GM23338 (cell line): ENCODE measurements at regions not wholly inside any gene's neighbourhood (a gene's known extent, or its start where the extent isn't known, plus 50 kb on each side); places are given as distances from the start of the nearest gene placed in this dataset.
A peak's percentile ranks its signal among the peaks of the same experiment; 100 is the strongest.

Experiments used
- ATAC-seq: fragments of 200-7000 bp; cut with Tn5 transposase; 3 replicates; pipeline ENCODE4 v1.9.1; 2020
- DNase-seq: peaks from one replicate; pipeline ENCODE4 v3.0.0-alpha.2; 2015; ENCODE audit warnings: low spot score
- H2AFZ ChIP-seq: fragments of 200-600 bp; sonication (generic); 2 replicates; pipeline ENCODE4 v1.8.0; 2016; ENCODE audit warnings: antibody characterized with exemption, mild to moderate bottlenecking, moderate library complexity
- H3F3A ChIP-seq: fragments of 200-600 bp; sonication (generic); replicated peaks from 2 replicates; pipeline ENCODE4 v1.8.0; 2017; ENCODE audit warnings: antibody characterized with exemption, mixed run types, low read depth
- H3K27ac ChIP-seq: fragments of 200-600 bp; sonication (generic); 2 replicates; pipeline ENCODE4 v1.6.1; 2016; ENCODE audit warnings: low read depth
- H3K27me3 ChIP-seq: fragments of 200-600 bp; sonication (generic); 2 replicates; pipeline ENCODE4 v1.8.0; 2016; ENCODE audit warnings: mild to moderate bottlenecking, mixed run types, moderate library complexity; ENCODE audit not compliant: insufficient read depth
- H3K36me3 ChIP-seq: fragments of 200-600 bp; sonication (generic); 2 replicates; pipeline ENCODE4 v1.8.0; 2016; ENCODE audit warnings: mild to moderate bottlenecking; ENCODE audit not compliant: insufficient read depth
- H3K4me1 ChIP-seq: fragments of 200-600 bp; sonication (generic); 2 replicates; pipeline ENCODE4 v1.8.0; 2016; ENCODE audit warnings: mild to moderate bottlenecking, moderate library complexity; ENCODE audit not compliant: insufficient read depth
- H3K4me2 ChIP-seq: fragments of 200-600 bp; sonication (generic); 2 replicates; pipeline ENCODE4 v1.7.1; 2017; ENCODE audit warnings: mixed run types
- H3K4me3 ChIP-seq: fragments of 200-600 bp; sonication (generic); 2 replicates; pipeline ENCODE4 v1.6.1; 2016; ENCODE audit warnings: mixed run types
- H3K79me2 ChIP-seq: fragments of 200-600 bp; sonication (generic); replicated peaks from 2 replicates; pipeline ENCODE4 v1.8.0; 2017; ENCODE audit warnings: mild to moderate bottlenecking; ENCODE audit not compliant: insufficient read depth
- H3K9me2 ChIP-seq: fragments of 200-600 bp; sonication (generic); 2 replicates; pipeline ENCODE4 v1.8.0; 2017; ENCODE audit not compliant: insufficient read depth
- H4K20me1 ChIP-seq: fragments of 200-600 bp; sonication (generic); replicated peaks from 2 replicates; pipeline ENCODE4 v1.8.0; 2017; ENCODE audit warnings: mild to moderate bottlenecking; ENCODE audit not compliant: insufficient read depth
- H3K27ac Mint-ChIP-seq: 2 replicates; pipeline ENCODE4 v1.8.0; 2020; ENCODE audit warnings: inconsistent platforms, mild to moderate bottlenecking, moderate library complexity, mixed read lengths
- H3K27me3 Mint-ChIP-seq: 3 replicates; pipeline ENCODE4 v1.8.0; 2022; ENCODE audit warnings: low read depth, mild to moderate bottlenecking, moderate library complexity, mixed read lengths, inconsistent platforms; ENCODE audit not compliant: insufficient read depth, poor library complexity
- H3K36me3 Mint-ChIP-seq: 3 replicates; pipeline ENCODE4 v1.8.0; 2021; ENCODE audit warnings: low read depth, mild to moderate bottlenecking, inconsistent platforms, moderate library complexity, mixed read lengths
- H3K4me1 Mint-ChIP-seq: 3 replicates; pipeline ENCODE4 v1.8.0; 2020; ENCODE audit warnings: mild to moderate bottlenecking, inconsistent platforms, mixed read lengths
- H3K4me3 Mint-ChIP-seq: 3 replicates; pipeline ENCODE4 v1.8.0; 2021; ENCODE audit warnings: moderate library complexity, mild to moderate bottlenecking, inconsistent platforms, mixed read lengths
- H3K9me3 Mint-ChIP-seq: 3 replicates; pipeline ENCODE4 v1.8.0; 2020; ENCODE audit warnings: moderate library complexity, mild to moderate bottlenecking, inconsistent platforms, mixed read lengths
- CREB1 ChIP-seq: fragments of 250-450 bp; sonication (Bioruptor Pico); IDR thresholded peaks from 2 replicates; pipeline ENCODE4 v1.5.0; 2020; ENCODE audit warnings: low read depth, mild to moderate bottlenecking, moderate library complexity
- STAT1 ChIP-seq: IDR thresholded peaks from one replicate; pipeline ENCODE4 v1.6.1; 2016; ENCODE audit warnings: antibody characterized with exemption; ENCODE audit not compliant: unreplicated experiment
- TF ChIP-seq, protein P1 (sequence below): fragments of 250-450 bp; sonication (Bioruptor Pico); IDR thresholded peaks from 2 replicates; pipeline ENCODE4 v1.5.0; 2020; ENCODE audit warnings: mild to moderate bottlenecking, moderate library complexity

DNA sequence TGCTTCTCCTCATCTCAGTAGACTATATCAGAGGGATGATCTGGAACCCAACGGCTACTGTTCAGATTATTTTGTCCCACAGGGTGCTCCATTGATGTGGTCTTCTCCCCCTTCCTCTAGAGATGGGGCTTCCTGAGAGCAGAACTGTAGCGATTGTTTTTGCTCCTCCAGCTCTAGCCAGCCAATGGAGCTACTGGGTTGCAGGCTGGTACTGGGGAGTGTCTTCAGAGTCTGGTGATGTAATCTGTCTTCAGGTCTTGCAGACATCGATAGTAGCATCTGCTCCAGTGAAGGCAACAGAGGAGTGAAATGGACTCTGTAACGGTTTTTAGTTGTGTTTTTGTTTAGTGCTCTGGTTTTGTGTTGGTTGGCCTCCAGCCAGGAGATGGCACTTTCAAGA lies 621.9 kb downstream of the RNF144A start (continued):
- TF ChIP-seq, protein P1, sequence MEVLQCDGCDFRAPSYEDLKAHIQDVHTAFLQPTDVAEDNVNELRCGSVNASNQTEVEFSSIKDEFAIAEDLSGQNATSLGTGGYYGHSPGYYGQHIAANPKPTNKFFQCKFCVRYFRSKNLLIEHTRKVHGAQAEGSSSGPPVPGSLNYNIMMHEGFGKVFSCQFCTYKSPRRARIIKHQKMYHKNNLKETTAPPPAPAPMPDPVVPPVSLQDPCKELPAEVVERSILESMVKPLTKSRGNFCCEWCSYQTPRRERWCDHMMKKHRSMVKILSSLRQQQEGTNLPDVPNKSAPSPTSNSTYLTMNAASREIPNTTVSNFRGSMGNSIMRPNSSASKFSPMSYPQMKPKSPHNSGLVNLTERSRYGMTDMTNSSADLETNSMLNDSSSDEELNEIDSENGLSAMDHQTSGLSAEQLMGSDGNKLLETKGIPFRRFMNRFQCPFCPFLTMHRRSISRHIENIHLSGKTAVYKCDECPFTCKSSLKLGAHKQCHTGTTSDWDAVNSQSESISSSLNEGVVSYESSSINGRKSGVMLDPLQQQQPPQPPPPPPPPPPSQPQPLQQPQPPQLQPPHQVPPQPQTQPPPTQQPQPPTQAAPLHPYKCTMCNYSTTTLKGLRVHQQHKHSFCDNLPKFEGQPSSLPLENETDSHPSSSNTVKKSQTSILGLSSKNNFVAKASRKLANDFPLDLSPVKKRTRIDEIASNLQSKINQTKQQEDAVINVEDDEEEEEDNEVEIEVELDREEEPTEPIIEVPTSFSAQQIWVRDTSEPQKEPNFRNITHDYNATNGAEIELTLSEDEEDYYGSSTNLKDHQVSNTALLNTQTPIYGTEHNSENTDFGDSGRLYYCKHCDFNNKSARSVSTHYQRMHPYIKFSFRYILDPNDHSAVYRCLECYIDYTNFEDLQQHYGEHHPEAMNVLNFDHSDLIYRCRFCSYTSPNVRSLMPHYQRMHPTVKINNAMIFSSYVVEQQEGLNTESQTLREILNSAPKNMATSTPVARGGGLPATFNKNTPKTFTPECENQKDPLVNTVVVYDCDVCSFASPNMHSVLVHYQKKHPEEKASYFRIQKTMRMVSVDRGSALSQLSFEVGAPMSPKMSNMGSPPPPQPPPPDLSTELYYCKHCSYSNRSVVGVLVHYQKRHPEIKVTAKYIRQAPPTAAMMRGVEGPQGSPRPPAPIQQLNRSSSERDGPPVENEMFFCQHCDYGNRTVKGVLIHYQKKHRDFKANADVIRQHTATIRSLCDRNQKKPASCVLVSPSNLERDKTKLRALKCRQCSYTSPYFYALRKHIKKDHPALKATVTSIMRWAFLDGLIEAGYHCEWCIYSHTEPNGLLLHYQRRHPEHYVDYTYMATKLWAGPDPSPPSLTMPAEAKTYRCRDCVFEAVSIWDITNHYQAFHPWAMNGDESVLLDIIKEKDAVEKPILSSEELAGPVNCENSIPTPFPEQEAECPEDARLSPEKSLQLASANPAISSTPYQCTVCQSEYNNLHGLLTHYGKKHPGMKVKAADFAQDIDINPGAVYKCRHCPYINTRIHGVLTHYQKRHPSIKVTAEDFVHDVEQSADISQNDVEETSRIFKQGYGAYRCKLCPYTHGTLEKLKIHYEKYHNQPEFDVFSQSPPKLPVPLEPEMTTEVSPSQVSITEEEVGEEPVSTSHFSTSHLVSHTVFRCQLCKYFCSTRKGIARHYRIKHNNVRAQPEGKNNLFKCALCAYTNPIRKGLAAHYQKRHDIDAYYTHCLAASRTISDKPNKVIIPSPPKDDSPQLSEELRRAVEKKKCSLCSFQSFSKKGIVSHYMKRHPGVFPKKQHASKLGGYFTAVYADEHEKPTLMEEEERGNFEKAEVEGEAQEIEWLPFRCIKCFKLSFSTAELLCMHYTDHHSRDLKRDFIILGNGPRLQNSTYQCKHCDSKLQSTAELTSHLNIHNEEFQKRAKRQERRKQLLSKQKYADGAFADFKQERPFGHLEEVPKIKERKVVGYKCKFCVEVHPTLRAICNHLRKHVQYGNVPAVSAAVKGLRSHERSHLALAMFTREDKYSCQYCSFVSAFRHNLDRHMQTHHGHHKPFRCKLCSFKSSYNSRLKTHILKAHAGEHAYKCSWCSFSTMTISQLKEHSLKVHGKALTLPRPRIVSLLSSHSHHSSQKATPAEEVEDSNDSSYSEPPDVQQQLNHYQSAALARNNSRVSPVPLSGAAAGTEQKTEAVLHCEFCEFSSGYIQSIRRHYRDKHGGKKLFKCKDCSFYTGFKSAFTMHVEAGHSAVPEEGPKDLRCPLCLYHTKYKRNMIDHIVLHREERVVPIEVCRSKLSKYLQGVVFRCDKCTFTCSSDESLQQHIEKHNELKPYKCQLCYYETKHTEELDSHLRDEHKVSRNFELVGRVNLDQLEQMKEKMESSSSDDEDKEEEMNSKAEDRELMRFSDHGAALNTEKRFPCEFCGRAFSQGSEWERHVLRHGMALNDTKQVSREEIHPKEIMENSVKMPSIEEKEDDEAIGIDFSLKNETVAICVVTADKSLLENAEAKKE (CRISPR knock-in tag) = no peak
- no peak for TF ChIP-seq STAT1

DNA sequence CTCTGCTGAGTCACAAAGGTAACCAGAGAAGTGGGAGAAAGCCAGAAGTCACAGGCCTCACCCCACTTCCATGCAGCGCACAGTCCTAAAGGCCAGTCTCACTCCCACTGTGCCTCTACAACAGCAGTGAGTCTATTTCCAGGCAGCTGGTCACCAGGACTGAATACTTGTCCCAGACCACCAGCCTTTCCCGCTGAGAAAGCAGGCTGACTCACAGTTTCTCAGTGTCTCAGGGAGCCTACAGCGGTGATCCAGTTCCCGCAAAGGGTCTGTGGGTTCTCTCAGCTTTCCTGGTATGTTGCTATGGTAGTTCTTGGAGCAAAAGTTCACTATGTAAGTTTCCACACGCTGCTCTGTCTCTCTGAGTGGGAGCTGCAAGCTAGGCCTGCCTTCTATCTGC lies 622.5 kb downstream of the RNF144A start:
- no peak for ATAC-seq
- no peak overlapping the region for H3K27ac ChIP-seq
- no peak for DNase-seq
- H4K20me1 ChIP-seq = no peaks in the 10 kb centered on the region
- H3K4me1 ChIP-seq = no peaks in the 10 kb centered on the region
- Mint-ChIP-seq H3K4me1 (no peaks in the 10 kb centered on the region), H3K4me3 (no peak overlapping the region), H3K36me3 (peaks cover 13% of the 10 kb centered on the region), H3K27ac (no peak overlapping the region), H3K27me3 (peaks cover 2% of the 10 kb centered on the region), H3K9me3 (peaks cover 14% of the 10 kb centered on the region; the same call in 1 of the 3 replicates)
- H3K4me3 ChIP-seq = no peak overlapping the region
- TF ChIP-seq STAT1 (no peak), CREB1 (CRISPR knock-in tag) (no peak)
- H3F3A ChIP-seq = no peaks in the 10 kb centered on the region
- 0 out of 2 replicates have a peak overlapping the region, but pooled peaks have one; percentile 52 for H2AFZ ChIP-seq
- H3K27me3 ChIP-seq = no peaks in the 10 kb centered on the region
- H3K9me2 ChIP-seq = peaks cover 5% of the 10 kb centered on the region; the same call in 1 of the 2 replicates
- H3K36me3 ChIP-seq = no peaks in the 10 kb centered on the region
- H3K4me2 ChIP-seq = no peak overlapping the region
- no peaks in the 10 kb centered on the region for H3K79me2 ChIP-seq
